IPS DF 6.9 (cell line): ENCODE measurements at regions not wholly inside any gene's neighbourhood (a gene's known extent, or its start where the extent isn't known, plus 50 kb on each side); places are given as distances from the start of the nearest gene placed in this dataset.

ENCODE experiments used
- DNase-seq: peaks from one replicate; pipeline ENCODE4 v3.0.0-alpha.2; 2013; ENCODE audit warnings: low read depth, low spot score
- H3K27ac ChIP-seq: one replicate; pipeline ENCODE4 v1.5.1; 2013; ENCODE audit warnings: low read length, control low read depth
- H3K27me3 ChIP-seq: 2 replicates; pipeline ENCODE4 v1.6.1; 2013; ENCODE audit warnings: mild to moderate bottlenecking, low read length; ENCODE audit not compliant: control insufficient read depth, insufficient read depth
- H3K36me3 ChIP-seq: 2 replicates; pipeline ENCODE4 v1.6.1; 2013; ENCODE audit warnings: low read length; ENCODE audit not compliant: control insufficient read depth, insufficient read depth
- H3K4me1 ChIP-seq: 2 replicates; pipeline ENCODE4 v1.6.1; 2013; ENCODE audit warnings: low read length; ENCODE audit not compliant: control insufficient read depth, insufficient read depth
- H3K4me3 ChIP-seq: 2 replicates; pipeline ENCODE4 v1.5.1; 2013; ENCODE audit warnings: mild to moderate bottlenecking, low read length
- H3K9me3 ChIP-seq: 2 replicates; pipeline ENCODE4 v1.6.1; 2013; ENCODE audit warnings: low read length, inconsistent platforms; ENCODE audit not compliant: control insufficient read depth, insufficient read depth
- WGBS: extraction: QIAGEN DNeasy Blood & Tissue Kit; methylation state at CpG from one replicate; pipeline ENCODE4 v1.1.7; 2013; ENCODE audit warnings: mixed read lengths, missing lambda C conversion rate; ENCODE audit not compliant: insufficient read length, insufficient coverage; 5-methylcytosine and 5-hydroxymethylcytosine counted together

GRCh38 chr13:91162180-91162579, 185.3 kb upstream of the MIR17HG start:
- Histone ChIP-seq H3K36me3 (no peaks in the 10 kb centered on the region), H3K4me1 (no peaks in the 10 kb centered on the region), H3K27me3 (no peaks in the 10 kb centered on the region), H3K9me3 (no peaks in the 10 kb centered on the region), H3K27ac (no peak overlapping the region), H3K4me3 (no peak overlapping the region)
- WGBS = no CpG with 5 or more reads among the region's 3 CpGs
- DNase-seq = no peak

DNA sequence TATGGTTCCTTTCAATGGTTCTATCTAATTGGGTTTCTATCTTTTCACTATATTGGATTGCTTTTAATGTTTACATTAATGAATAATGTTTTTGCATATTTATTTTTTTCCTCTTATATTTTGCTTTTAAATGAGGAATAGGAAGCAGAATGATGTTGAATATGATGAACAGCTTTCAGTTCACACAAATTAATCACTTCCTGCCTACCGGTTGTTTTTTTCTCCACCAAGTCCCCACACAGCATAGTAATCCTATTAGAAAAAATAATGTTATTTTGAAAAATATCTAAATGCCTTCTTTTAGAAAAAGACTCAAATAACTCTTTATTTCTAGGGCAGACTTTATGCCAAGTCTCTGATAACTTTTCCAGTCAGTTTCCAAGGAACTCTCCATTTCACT, 184.9 kb upstream of the MIR17HG start:
- Histone ChIP-seq H3K4me3 (no peak overlapping the region), H3K4me1 (no peaks in the 10 kb centered on the region), H3K27ac (no peak overlapping the region), H3K27me3 (no peaks in the 10 kb centered on the region), H3K36me3 (no peaks in the 10 kb centered on the region), H3K9me3 (no peaks in the 10 kb centered on the region)
- DNase-seq = no peak
- no CpG with 5 or more reads among the region's 1 CpG for WGBS

GRCh38 chr13:91165758-91166157, 181.7 kb upstream of the MIR17HG start:
- no peaks in the 10 kb centered on the region for H3K9me3 ChIP-seq
- no peak for DNase-seq
- H3K4me1 ChIP-seq = no peaks in the 10 kb centered on the region
- no peaks in the 10 kb centered on the region for H3K36me3 ChIP-seq
- no peaks in the 10 kb centered on the region for H3K27me3 ChIP-seq
- H3K27ac ChIP-seq = no peak overlapping the region
- WGBS = no CpG with 5 or more reads among the region's 3 CpGs
- no peak overlapping the region for H3K4me3 ChIP-seq

GRCh38 chr13:91166714-91167511, 180.6 kb upstream of the MIR17HG start:
- DNase-seq = no peak

DNA sequence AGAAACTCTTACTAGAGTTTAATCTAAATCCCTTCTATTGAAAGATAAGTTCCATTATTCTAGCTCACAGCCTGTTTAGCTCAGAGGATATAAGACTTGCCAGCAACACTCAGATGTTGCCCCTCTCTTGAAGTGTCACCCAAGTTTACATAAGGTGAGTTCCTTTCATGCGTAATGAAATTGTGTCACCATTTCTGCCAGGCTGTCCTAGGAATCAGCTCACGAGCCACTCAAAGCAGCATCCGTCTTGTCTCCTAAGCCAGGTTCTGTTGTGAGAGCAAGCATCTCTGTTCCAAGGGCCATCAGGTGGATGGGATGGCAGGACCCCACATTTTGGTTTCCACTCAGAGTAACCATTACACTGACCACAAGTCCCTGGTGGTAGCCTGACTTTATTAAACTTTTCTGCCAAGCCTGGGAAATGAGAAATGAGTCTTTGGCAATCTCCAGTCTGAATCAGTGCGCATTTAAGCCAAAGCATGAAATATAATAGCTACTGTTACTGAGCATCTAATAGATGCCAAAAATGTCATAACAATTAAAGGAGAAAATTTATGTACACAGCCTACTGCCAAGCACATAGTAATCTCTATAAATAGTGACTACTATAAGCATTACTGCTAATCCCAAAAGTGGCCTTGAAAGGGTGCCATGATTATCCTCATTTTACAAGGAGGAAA, 179.6 kb upstream of the MIR17HG start:
- Histone ChIP-seq H3K9me3 (no peaks in the 10 kb centered on the region), H3K27me3 (no peaks in the 10 kb centered on the region), H3K27ac (no peak overlapping the region), H3K36me3 (no peaks in the 10 kb centered on the region), H3K4me3 (no peak overlapping the region), H3K4me1 (no peaks in the 10 kb centered on the region)
- WGBS = no CpG with 5 or more reads among the region's 4 CpGs
- no peak for DNase-seq

More at GRCh38 chr13:91166714-91167511, 180.6 kb upstream of the MIR17HG start:
- Histone ChIP-seq H3K9me3 (no peaks in the 10 kb centered on the region), H3K36me3 (no peaks in the 10 kb centered on the region), H3K4me1 (no peaks in the 10 kb centered on the region), H3K27ac (no peak overlapping the region), H3K4me3 (no peak overlapping the region), H3K27me3 (no peaks in the 10 kb centered on the region)
- WGBS = no CpG with 5 or more reads among the region's 2 CpGs

GRCh38 chr13:91168386-91168711, 179.1 kb upstream of the MIR17HG start:
- Histone ChIP-seq H3K27ac (no peak overlapping the region), H3K27me3 (no peaks in the 10 kb centered on the region), H3K4me1 (no peaks in the 10 kb centered on the region), H3K9me3 (no peaks in the 10 kb centered on the region), H3K36me3 (no peaks in the 10 kb centered on the region), H3K4me3 (no peak overlapping the region)
- no CpG with 5 or more reads among the region's 4 CpGs for WGBS
- DNase-seq = no peak

DNA sequence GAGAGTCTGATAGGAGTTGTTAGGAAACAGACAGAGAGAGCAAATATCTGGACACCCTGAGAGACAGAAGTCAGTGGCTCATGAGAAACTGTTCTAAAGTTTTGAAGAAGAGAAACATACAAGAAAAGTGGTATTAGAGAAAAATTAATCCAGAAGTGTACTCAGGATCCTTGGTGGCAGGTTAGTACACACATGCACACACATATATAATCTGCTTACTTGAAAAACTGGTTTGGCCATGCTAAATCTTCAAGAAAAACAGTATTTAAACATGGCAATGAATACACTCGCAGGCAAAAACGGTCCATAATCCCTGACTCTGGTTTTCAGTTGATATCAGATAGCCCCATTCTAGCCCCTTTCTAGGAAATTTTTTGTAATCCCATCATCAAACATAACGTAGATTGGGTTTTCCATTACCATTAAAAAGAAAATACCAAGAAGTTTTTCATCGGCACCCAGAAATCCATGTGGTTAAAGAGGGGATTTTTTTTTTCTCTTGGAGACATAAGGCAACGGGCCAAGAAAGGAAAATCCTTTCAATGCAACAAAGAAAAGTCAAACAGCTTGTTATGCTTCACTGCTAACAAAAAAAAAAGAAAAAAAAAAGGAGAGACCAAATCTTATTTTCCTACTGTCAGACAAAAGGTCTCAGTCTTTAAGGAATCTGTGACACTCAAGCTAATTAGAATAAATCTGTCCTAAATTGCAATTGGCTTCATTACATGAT, 178.0 kb upstream of the MIR17HG start:
- Histone ChIP-seq H3K9me3 (no peaks in the 10 kb centered on the region), H3K36me3 (no peaks in the 10 kb centered on the region), H3K4me1 (no peaks in the 10 kb centered on the region), H3K27ac (no peak overlapping the region), H3K27me3 (no peaks in the 10 kb centered on the region; the same call in 1 of the 2 replicates), H3K4me3 (no peak overlapping the region)
- WGBS = no CpG with 5 or more reads among the region's 5 CpGs
- DNase-seq = no peak

GRCh38 chr13:91172160-91172559, 175.3 kb upstream of the MIR17HG start:
- H3K4me1 ChIP-seq = no peaks in the 10 kb centered on the region
- H3K36me3 ChIP-seq = no peaks in the 10 kb centered on the region
- no peak for DNase-seq
- no peaks in the 10 kb centered on the region for H3K9me3 ChIP-seq
- WGBS = 90% methylated on average over 2 of the region's 4 CpGs
- H3K27me3 ChIP-seq = no peaks in the 10 kb centered on the region; the same call in 1 of the 2 replicates
- no peak overlapping the region for H3K4me3 ChIP-seq
- no peak overlapping the region for H3K27ac ChIP-seq

- DNase-seq = no peak
- Histone ChIP-seq H3K27me3 (no peaks in the 10 kb centered on the region; the same call in 1 of the 2 replicates), H3K36me3 (no peaks in the 10 kb centered on the region), H3K4me3 (peak overlapping the region; percentile 67; the same call in 1 of the 2 replicates), H3K4me1 (no peaks in the 10 kb centered on the region), H3K9me3 (no peaks in the 10 kb centered on the region), H3K27ac (no peak overlapping the region)
- WGBS = no CpG with 5 or more reads among the region's 52 CpGs
Observed at GRCh38 chr13:91174886-91175501, 172.5 kb upstream of the MIR17HG start.

GRCh38 chr13:91178099-91178498, 169.4 kb upstream of the MIR17HG start:
- no peak overlapping the region for H3K27ac ChIP-seq
- H3K9me3 ChIP-seq = no peaks in the 10 kb centered on the region
- no peak for DNase-seq
- H3K27me3 ChIP-seq = no peaks in the 10 kb centered on the region; the same call in 1 of the 2 replicates
- H3K36me3 ChIP-seq = no peaks in the 10 kb centered on the region
- H3K4me3 ChIP-seq = no peak overlapping the region
- no peaks in the 10 kb centered on the region for H3K4me1 ChIP-seq
- no CpG with 5 or more reads among the region's 1 CpG for WGBS
